Activated CD4-positive, alpha-beta T cell treated with anti-CD3 and anti-CD28 coated beads for 36 hours (primary cell): ENCODE measurements at regions not wholly inside any gene's neighbourhood (a gene's known extent, or its start where the extent isn't known, plus 50 kb on each side); places are given as distances from the start of the nearest gene placed in this dataset.

Experiments
- ATAC-seq: fragments of 200-7000 bp; cut with Tn5 transposase; one replicate; pipeline ENCODE4 v1.10.0; 2021; ENCODE audit warnings: mild to moderate bottlenecking, moderate library complexity
- CTCF ChIA-PET: fragments of 350-600 bp; sonication (Branson Sonifier 250); formaldehyde crosslinking; loops from one replicate; lab custom pipeline; 2021; ENCODE audit warnings: antibody characterized with exemption; lab: Charles Lee
- POLR2A ChIA-PET: fragments of 350-600 bp; sonication (Branson Sonifier 250); formaldehyde crosslinking; loops from one replicate; lab custom pipeline; 2021; ENCODE audit warnings: antibody characterized with exemption, inconsistent platforms; lab: Charles Lee
- DNase-seq: peaks from one replicate; pipeline ENCODE4 v3.0.0-alpha.2; 2020
- H3K27ac Mint-ChIP-seq: one replicate; pipeline ENCODE4 v1.8.0; 2021; ENCODE audit warnings: mixed read lengths
- H3K27me3 Mint-ChIP-seq: one replicate; pipeline ENCODE4 v1.8.0; 2021; ENCODE audit warnings: mixed read lengths
- H3K36me3 Mint-ChIP-seq: one replicate; pipeline ENCODE4 v1.8.0; 2021; ENCODE audit warnings: low read depth, mixed read lengths
- H3K4me1 Mint-ChIP-seq: one replicate; pipeline ENCODE4 v1.8.0; 2021; ENCODE audit warnings: mixed read lengths
- H3K4me3 Mint-ChIP-seq: one replicate; pipeline ENCODE4 v1.8.0; 2021; ENCODE audit warnings: mild to moderate bottlenecking, moderate library complexity, mixed read lengths
- H3K9me3 Mint-ChIP-seq: one replicate; pipeline ENCODE4 v1.8.0; 2021; ENCODE audit warnings: low read depth, mixed read lengths
- intact Hi-C, 2 experiments: fragments of 100-400 bp; cut with DNase I in 1 of 2; cut with micrococcal nuclease in 1 of 2; formaldehyde crosslinking; loops; one replicate each; pipeline versions ENCODE4 v1.14.2 to v1.15.1; 2022 to 2024; cut with DNase I, micrococcal nuclease

DNA sequence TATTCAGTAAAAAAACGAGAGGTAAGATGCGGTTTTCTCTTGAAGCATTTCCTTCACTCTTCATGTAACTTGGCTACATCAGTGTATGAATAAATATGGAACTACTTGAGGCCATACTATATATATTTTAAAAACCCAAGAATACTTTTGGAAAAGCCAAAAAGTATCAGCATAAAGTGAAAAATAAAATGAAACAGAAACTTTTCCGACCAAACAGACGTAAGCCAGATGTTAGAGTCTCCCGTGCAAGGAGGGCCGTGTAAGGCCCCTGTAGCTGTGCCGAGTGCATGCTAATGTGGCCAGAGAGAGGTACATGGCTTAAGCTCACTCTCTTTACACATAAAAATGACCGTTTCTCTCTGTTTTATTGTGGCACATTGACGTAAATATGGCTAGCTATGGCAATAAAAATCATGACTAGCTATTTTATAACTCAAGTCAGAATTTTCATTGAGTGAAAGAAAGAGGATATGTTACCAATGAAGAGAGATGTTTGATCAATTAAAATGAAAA is 140.1 kb upstream of the GMDS start:
- peaks cover 12% of the 10 kb centered on the region for H3K9me3 Mint-ChIP-seq
- DNase-seq (no peak), ATAC-seq (no peak)
- H3K36me3 Mint-ChIP-seq: peaks cover 2% of the 10 kb centered on the region
- H3K4me1 Mint-ChIP-seq: peaks cover 5% of the 10 kb centered on the region
- no peaks in the 10 kb centered on the region for H3K27me3 Mint-ChIP-seq
- ChIA-PET POLR2A (no interaction called here), CTCF (interaction anchor here (0.6 kb wide), 1 partner anchor 779 kb away, joined by 3 read pairs; no protein-coding TSS in a partner anchor)
- H3K4me3 Mint-ChIP-seq: no peak overlapping the region
- intact Hi-C loops: no loop called here
- no peak overlapping the region for H3K27ac Mint-ChIP-seq

DNA sequence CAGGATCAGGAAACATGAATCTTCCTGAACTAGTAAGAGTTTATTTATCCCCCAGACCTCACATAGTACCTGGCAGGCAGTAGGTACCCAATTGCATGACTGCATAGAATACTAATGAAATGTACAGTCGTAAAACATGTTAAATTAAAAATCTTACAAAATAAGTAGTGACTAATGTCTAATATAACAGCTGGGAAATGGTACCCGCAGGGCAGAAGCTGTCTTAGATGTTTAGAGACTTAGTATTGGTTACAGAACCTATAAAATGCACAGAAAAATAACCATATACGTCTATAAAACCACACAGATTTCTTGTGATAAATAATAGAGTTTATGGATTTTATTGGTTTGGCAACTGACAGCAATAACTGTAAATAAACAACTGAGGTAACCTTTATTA is 139.1 kb upstream of the GMDS start:
- H3K4me1 Mint-ChIP-seq: peaks cover 8% of the 10 kb centered on the region
- no peak overlapping the region for H3K27ac Mint-ChIP-seq
- POLR2A ChIA-PET: interaction anchor here (0.6 kb wide), 1 partner anchor 825 kb away, joined by 5 read pairs; no protein-coding TSS in a partner anchor
- CTCF ChIA-PET: no interaction called here
- no peaks in the 10 kb centered on the region for H3K27me3 Mint-ChIP-seq
- H3K4me3 Mint-ChIP-seq: no peak overlapping the region
- peaks cover 12% of the 10 kb centered on the region for H3K9me3 Mint-ChIP-seq
- intact Hi-C loops: no loop called here
- ATAC-seq (no peak), DNase-seq (no peak)
- peaks cover 2% of the 10 kb centered on the region for H3K36me3 Mint-ChIP-seq

DNA sequence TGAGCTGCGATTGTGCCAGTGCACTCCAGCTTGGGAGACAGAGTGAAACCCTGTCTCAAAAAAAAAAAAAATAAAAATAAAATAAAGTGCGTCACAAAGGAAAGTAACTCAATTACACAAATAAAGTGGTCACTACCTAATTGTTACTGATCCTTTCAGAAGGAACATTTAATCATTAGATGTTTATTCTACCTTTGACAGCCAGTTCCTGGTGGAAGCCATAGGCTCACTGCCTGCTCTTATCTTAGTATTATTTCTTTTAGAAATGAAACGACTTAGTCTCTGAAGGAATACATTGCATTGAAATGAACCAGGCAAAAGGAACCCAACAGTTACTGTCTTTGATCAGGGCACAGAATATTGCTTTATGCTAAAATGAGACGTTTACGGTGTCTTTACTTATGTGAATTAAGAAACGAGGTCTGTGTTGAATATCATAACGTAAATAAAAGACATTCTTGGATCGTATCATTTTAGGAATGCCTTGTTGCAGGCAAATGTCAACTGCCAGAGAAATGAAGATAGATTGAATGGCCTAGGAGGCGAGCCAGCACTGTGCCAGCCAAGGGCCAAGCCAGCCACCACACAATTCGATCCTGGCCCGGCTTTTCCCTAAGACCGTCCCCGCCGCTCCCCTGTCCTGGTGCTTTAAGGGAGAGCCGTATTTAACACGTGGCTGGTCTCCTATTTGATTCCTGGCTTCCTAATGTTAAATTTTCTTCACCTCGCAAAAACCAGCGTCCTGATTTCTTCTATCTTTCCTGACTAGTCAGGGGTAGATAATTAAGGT is 136.7 kb upstream of the GMDS start:
- CTCF ChIA-PET: no interaction called here
- intact Hi-C loops: no loop called here
- peaks cover under 1% of the 10 kb centered on the region for H3K36me3 Mint-ChIP-seq
- POLR2A ChIA-PET: no interaction called here
- DNase-seq (no peak), ATAC-seq (no peak)
- no peak overlapping the region for H3K27ac Mint-ChIP-seq
- no peaks in the 10 kb centered on the region for H3K27me3 Mint-ChIP-seq
- H3K4me3 Mint-ChIP-seq: no peak overlapping the region
- peaks cover 5% of the 10 kb centered on the region for H3K4me1 Mint-ChIP-seq
- peaks cover 6% of the 10 kb centered on the region for H3K9me3 Mint-ChIP-seq

DNA sequence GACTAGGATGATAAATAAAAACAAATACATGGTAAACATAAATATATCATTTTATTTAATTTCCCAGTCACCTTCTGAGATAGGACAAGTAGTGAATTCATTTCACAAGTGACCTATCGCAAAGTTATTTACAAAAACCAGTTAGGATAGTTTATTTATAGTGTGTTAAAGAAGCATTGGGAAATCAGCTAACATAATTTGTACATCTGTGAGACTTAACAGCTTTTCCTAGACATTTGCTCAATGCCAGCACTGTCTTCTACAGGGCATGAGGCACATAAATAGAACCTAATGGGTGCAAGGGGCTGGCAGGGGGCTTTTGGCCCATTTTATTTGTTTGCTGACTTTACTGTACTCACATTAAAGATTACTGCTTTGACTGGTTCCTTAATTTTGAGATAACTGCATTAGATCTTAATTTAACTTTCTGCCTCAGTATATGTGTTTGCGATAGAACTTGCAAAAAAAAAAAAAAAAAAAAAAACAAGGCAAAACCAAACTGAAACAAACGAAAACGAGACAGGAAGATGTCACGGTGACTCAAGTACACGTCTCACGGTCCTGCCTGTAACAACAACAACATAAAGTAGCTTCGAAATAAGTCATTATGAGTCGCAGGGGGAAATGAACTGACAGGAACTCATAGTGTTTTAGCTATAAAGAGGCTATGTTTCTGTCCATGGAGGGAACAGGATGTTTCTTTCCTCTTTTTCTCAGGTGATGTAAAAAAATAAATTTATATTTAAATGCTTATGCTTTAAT is 133.7 kb upstream of the GMDS start:
- Mint-ChIP-seq H3K9me3 (no peaks in the 10 kb centered on the region), H3K4me3 (no peak overlapping the region), H3K36me3 (no peaks in the 10 kb centered on the region), H3K4me1 (peaks cover 5% of the 10 kb centered on the region), H3K27me3 (no peaks in the 10 kb centered on the region), H3K27ac (no peak overlapping the region)
- ATAC-seq (peak; percentile 99), DNase-seq (peak; percentile 37)
- CTCF ChIA-PET: interaction anchor here (0.5 kb wide), 1 partner anchor 1325 kb away, joined by 3 read pairs; no protein-coding TSS in a partner anchor
- POLR2A ChIA-PET: interaction anchor here (0.6 kb wide), 1 partner anchor 222 kb away, joined by 3 read pairs; no protein-coding TSS in a partner anchor
- intact Hi-C loops: no loop called here

DNA sequence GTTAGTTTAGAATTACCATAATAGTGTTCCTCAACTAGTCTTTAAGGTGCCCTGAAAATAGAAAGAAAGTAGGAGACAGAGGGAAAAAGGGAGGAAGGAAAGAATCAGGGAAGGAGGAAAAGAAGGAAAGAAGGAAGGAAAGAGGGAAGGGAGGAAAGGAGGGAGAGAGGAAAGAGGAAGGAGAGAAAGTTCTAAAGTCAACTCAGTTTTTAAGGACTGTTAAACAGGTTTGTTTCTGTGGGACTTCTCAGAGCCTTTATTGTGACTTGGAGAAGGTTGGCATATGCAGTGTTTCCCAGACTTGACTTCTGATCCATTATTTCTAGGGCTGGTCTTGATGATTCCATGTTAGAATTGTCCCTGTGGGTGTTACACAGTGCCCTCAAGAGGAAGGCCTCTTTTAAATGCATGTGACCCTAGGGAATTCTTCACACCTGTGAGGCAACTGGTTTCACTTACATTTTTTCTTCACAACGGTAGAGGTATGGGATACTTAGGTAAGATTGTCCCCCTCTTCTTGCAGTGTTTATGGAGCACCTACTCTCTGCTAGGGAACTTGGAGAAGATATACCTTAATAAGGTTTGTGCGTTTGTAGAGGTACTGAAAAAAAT is 132.7 kb upstream of the GMDS start:
- ChIA-PET POLR2A (no interaction called here), CTCF (no interaction called here)
- no peaks in the 10 kb centered on the region for H3K9me3 Mint-ChIP-seq
- no peak overlapping the region for H3K4me3 Mint-ChIP-seq
- no peak overlapping the region for H3K27ac Mint-ChIP-seq
- ATAC-seq: no peak
- no peak for DNase-seq
- intact Hi-C loops: no loop called here
- H3K36me3 Mint-ChIP-seq: no peaks in the 10 kb centered on the region
- peaks cover 5% of the 10 kb centered on the region for H3K4me1 Mint-ChIP-seq
- no peaks in the 10 kb centered on the region for H3K27me3 Mint-ChIP-seq

DNA sequence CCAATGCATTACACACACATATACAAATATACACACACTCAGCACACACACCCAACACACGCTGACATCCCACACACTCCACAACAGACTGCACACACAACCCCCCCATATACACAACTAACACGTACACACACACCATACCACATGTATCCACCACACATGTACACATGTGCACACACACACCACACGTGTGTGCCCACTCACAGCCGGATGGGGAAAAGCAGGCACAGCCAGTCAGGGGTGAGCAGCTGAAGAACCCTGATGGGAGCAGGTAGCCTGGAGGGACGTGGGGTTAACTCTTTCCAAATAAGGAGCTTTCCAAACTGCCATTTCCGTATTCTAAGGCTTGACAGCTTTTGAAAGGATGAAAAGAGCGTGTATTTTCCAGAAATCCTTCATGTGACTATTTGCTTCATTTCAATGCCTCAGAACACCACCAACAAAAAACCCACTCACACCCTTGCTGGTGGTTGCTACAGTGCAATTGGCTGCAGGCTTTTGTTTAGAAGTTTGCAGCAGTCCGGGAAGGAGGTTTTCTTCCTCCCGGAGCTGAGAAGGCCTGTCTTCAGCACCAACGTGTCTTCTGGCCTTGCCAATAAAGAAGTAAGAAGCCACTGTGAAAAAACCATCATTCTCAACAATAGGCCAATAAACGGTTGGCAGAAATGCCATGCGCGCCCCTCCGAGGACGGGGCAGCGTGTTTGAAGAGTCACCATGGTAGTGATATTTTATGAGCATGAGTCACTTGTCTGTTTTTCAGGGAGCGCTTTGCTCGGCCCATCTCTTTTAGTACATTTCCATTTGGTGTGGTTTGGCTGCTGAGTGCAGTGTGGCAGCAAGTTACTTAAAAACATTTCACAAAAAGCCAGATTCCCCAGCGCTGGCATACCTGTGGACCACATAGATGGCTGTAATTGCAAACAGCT is 131.3 kb upstream of the GMDS start:
- ATAC-seq (no peak), DNase-seq (no peak)
- intact Hi-C loops: no loop called here
- ChIA-PET CTCF (no interaction called here), POLR2A (no interaction called here)
- H3K27ac Mint-ChIP-seq: no peak overlapping the region
- H3K36me3 Mint-ChIP-seq: no peaks in the 10 kb centered on the region
- H3K27me3 Mint-ChIP-seq: no peaks in the 10 kb centered on the region
- H3K4me3 Mint-ChIP-seq: no peak overlapping the region
- no peaks in the 10 kb centered on the region for H3K9me3 Mint-ChIP-seq
- H3K4me1 Mint-ChIP-seq: peaks cover 5% of the 10 kb centered on the region

DNA sequence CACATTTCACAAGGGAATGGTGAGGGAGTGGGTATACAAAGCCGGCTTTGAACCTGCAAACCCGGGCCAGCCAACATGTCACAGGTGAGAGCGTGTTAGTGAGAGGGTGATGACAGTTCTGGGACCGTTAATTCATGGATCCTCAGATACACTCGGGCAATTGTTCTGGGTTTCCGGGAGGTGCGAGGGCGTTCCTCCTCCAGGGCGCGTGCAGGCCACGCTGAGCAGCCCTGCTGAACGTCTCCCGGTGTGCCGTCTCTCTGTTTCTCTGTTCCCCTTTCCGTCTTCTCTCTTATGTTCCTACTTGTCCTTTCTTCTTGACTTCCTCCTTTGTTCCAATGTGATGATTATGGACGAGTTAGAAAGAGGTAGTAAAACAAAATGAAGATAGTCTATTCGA is 130.0 kb upstream of the GMDS start:
- intact Hi-C loops: no loop called here
- CTCF ChIA-PET: no interaction called here
- Mint-ChIP-seq H3K36me3 (no peaks in the 10 kb centered on the region), H3K4me3 (no peak overlapping the region), H3K27me3 (no peaks in the 10 kb centered on the region), H3K4me1 (peaks cover 5% of the 10 kb centered on the region), H3K27ac (no peak overlapping the region), H3K9me3 (no peaks in the 10 kb centered on the region)
- ATAC-seq (no peak), DNase-seq (no peak)
- POLR2A ChIA-PET: no interaction called here

DNA sequence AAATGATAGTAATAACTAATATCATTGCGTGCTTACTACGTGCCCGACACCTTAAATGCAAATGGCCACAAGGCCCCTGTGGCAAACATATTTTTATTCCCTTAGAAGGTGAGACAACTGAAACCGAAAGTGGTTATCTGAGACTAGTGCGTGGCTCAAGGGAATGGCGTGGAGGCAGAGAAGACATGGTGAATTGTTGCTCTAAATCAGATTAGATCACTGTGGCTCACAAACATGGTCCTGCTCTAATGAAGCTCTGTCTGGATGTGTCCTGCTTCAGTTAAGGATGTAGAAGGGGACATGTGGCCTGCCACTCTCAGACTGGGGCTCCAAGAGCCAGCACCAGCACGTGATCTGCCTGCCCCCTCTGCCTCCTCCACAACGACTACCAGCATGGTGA is 124.2 kb upstream of the GMDS start:
- Mint-ChIP-seq H3K4me3 (no peak overlapping the region), H3K9me3 (no peaks in the 10 kb centered on the region), H3K27ac (no peak overlapping the region), H3K4me1 (no peaks in the 10 kb centered on the region), H3K36me3 (no peaks in the 10 kb centered on the region), H3K27me3 (no peaks in the 10 kb centered on the region)
- intact Hi-C loops: no loop called here
- DNase-seq (no peak), ATAC-seq (no peak)
- POLR2A ChIA-PET: no interaction called here
- CTCF ChIA-PET: no interaction called here

DNA sequence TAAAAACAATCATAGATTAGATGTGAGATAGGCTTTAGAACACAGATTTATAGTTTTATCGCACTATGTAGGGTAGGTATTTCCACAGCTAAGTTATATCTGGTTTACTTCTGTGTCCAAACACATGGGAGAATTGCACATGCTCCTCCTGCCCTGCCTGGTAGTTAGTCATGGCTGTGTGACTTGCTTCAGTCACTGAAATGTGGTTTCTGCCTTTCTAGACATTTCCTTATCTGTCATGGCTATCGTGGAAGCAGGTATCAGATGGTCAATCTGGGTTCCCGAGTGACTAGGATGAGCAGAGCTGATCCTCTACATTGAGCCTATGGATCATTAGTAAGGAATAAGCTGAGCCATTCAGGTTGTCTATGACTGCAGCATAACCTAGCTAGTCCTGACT is 117.8 kb upstream of the GMDS start:
- no peak for ATAC-seq
- ChIA-PET POLR2A (no interaction called here), CTCF (no interaction called here)
- no peak overlapping the region for H3K4me3 Mint-ChIP-seq
- no peaks in the 10 kb centered on the region for H3K27me3 Mint-ChIP-seq
- no peaks in the 10 kb centered on the region for H3K4me1 Mint-ChIP-seq
- intact Hi-C loops: no loop called here
- peaks cover 1% of the 10 kb centered on the region for H3K36me3 Mint-ChIP-seq
- no peak overlapping the region for H3K27ac Mint-ChIP-seq
- no peak for DNase-seq
- no peaks in the 10 kb centered on the region for H3K9me3 Mint-ChIP-seq

DNA sequence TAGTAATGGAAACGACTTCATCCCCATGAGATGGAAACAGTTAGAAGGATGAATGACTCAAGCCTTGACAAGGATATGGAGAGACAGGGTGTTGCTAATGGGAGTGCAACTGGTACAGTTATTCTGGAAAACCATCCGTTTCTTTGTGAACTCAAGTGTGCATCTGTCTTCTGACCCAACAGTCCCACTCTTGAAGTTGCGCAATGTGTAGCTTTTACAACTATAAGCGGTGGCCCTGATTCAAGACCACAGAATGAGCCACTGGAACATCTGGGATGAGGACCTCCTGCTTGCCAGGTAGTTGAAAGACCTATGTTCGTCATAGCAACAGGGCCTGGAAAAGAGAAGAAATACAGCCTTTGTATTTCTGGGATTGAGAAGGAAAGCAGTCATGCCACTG is 115.8 kb upstream of the GMDS start:
- DNase-seq (no peak), ATAC-seq (no peak)
- H3K36me3 Mint-ChIP-seq: peaks cover 1% of the 10 kb centered on the region
- no peaks in the 10 kb centered on the region for H3K27me3 Mint-ChIP-seq
- CTCF ChIA-PET: no interaction called here
- no peak overlapping the region for H3K4me3 Mint-ChIP-seq
- POLR2A ChIA-PET: no interaction called here
- no peaks in the 10 kb centered on the region for H3K4me1 Mint-ChIP-seq
- intact Hi-C loops: no loop called here
- H3K27ac Mint-ChIP-seq: no peak overlapping the region
- H3K9me3 Mint-ChIP-seq: no peaks in the 10 kb centered on the region

DNA sequence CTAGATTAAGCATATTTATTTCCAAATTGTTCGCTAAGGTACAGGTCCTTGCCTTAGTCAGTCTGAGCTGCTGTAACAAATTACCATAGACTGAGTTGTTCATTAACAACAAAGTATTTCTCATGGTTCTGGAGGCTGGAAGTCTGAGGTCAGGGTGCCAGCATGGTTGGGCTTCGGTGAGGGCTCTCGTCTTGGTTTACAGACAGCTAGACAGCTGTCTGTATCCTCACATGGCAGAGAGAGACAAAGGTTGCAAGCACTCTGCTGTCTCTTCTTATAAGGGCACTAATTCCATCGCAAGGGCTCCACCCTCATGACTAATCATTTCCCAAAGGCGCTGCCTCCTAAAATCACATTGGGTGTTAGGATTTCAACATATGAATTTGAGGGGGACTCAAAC is 115.3 kb upstream of the GMDS start:
- no peak for DNase-seq
- H3K9me3 Mint-ChIP-seq: no peaks in the 10 kb centered on the region
- H3K36me3 Mint-ChIP-seq: peaks cover 1% of the 10 kb centered on the region
- H3K4me3 Mint-ChIP-seq: no peak overlapping the region
- H3K27ac Mint-ChIP-seq: no peak overlapping the region
- CTCF ChIA-PET: no interaction called here
- no peaks in the 10 kb centered on the region for H3K27me3 Mint-ChIP-seq
- no peak for ATAC-seq
- intact Hi-C loops: no loop called here
- POLR2A ChIA-PET: no interaction called here
- no peaks in the 10 kb centered on the region for H3K4me1 Mint-ChIP-seq
